ENCODE measurements at regions not wholly inside any gene's neighbourhood (a gene's known extent, or its start where the extent isn't known, plus 50 kb on each side); places are given as distances from the start of the nearest gene placed in this dataset.

DNA sequence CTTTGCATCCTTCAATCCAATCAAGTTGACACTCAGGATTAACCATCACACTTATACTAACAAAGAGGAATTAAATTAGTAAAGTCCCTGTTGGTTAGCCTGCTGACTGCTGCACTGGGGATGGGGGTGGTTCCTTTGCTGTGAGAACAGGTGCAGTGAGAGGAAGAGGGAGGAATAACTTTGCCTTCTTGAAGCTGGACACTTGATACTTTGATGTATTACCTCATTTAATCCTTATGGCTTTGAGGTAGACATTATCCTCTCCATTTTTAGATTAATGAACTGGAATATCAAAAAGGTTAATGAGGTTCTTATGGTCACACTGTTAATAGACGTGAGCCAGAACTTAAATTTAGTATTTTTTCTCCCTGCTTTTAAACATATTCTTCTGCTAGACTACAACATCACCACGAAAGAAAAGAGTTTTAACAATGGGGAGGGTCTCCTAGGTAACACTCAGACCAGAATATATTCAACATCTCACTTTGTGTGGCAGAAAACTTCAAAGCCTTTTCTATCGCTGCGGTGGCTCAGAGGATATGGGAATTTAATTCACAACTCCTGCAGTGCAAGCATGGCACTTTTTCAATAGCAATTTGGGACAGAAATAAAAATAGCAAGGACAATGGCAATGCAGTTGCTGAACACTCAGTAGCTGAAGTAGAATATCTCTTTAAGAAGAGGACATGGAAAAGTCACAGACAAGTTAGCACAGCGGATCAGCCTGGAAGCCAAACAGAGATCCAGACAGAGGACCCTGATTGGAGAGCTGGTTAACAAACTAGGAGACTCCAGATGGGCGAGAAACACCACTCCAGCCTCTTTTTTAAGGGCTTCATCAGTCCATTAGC, 68.8 kb upstream of the DNAH14 start:
- Histone ChIP-seq H3K79me2 (ENCODE audit: low read depth) (no peaks in the 10 kb centered on the region), H2AFZ (no peak overlapping the region), H3K27ac (no peak overlapping the region), H3K4me3 (no peak overlapping the region), H3K9me2 (ENCODE audit: insufficient read depth) (no peaks in the 10 kb centered on the region; the same call in 1 of the 2 replicates), H3K27me3 (ENCODE audit: insufficient read depth, low read depth) (no peaks in the 10 kb centered on the region), H3K36me3 (ENCODE audit: low read depth) (no peaks in the 10 kb centered on the region), H3K4me2 (no peak overlapping the region), H3F3A (ENCODE audit: insufficient read depth, low read depth) (no peaks in the 10 kb centered on the region), H3K9me3 (ENCODE audit: insufficient read depth, low read depth) (peaks cover 3% of the 10 kb centered on the region; the same call in 1 of the 2 replicates), H3K4me1 (replicated peaks; ENCODE audit: insufficient read depth) (no peaks in the 10 kb centered on the region), H4K20me1 (ENCODE audit: insufficient read depth) (no peaks in the 10 kb centered on the region)
- ChIA-PET POLR2A (ENCODE audit: unreplicated experiment) (no interaction called here), CTCF (interaction anchor here (0.6 kb wide), 1 partner anchor 362 kb away, joined by 3 read pairs; no protein-coding TSS in a partner anchor)
- BruUV-seq (replicated peaks), result no TSS peak
- intact Hi-C loops (cut with micrococcal nuclease; ENCODE audit: unreplicated experiment), result no loop called here
- TF ChIP-seq, protein P1, sequence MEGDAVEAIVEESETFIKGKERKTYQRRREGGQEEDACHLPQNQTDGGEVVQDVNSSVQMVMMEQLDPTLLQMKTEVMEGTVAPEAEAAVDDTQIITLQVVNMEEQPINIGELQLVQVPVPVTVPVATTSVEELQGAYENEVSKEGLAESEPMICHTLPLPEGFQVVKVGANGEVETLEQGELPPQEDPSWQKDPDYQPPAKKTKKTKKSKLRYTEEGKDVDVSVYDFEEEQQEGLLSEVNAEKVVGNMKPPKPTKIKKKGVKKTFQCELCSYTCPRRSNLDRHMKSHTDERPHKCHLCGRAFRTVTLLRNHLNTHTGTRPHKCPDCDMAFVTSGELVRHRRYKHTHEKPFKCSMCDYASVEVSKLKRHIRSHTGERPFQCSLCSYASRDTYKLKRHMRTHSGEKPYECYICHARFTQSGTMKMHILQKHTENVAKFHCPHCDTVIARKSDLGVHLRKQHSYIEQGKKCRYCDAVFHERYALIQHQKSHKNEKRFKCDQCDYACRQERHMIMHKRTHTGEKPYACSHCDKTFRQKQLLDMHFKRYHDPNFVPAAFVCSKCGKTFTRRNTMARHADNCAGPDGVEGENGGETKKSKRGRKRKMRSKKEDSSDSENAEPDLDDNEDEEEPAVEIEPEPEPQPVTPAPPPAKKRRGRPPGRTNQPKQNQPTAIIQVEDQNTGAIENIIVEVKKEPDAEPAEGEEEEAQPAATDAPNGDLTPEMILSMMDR (conservative IDR thresholded peaks at IDR 0.05), result no peak
- no peak for TF ChIP-seq EZH2 (IDR thresholded peaks at IDR 0.05; ENCODE audit: low read depth)
- no peak for DNase-seq

DNA sequence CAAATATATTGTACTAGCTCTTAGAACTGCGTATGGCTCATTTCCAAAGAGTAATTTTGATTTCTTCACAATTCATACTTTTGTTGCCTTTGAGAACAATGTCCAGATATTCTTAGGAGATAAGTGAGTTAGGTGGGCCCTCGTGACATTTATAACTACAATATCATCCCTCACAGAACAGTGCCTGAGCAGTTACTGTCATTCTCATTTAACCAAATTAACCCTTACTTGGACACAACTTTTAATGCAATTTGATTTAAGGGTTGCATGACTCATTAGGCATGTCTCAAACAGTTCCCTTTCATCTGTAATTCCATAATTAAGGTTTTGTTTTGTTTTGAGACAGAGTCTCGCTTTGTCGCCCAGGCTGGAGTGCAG, 68.1 kb upstream of the DNAH14 start:
- Histone ChIP-seq H4K20me1 (ENCODE audit: insufficient read depth) (no peaks in the 10 kb centered on the region), H3K27me3 (ENCODE audit: insufficient read depth, low read depth) (no peaks in the 10 kb centered on the region), H3K27ac (no peak overlapping the region), H3K9me2 (ENCODE audit: insufficient read depth) (no peaks in the 10 kb centered on the region; the same call in 1 of the 2 replicates), H3K4me3 (no peak overlapping the region), H3K36me3 (ENCODE audit: low read depth) (no peaks in the 10 kb centered on the region), H2AFZ (no peak overlapping the region), H3K79me2 (ENCODE audit: low read depth) (no peaks in the 10 kb centered on the region), H3K9me3 (ENCODE audit: insufficient read depth, low read depth) (peaks cover 5% of the 10 kb centered on the region; the same call in 1 of the 2 replicates), H3K4me1 (replicated peaks; ENCODE audit: insufficient read depth) (no peaks in the 10 kb centered on the region), H3K4me2 (no peak overlapping the region), H3F3A (ENCODE audit: insufficient read depth, low read depth) (no peaks in the 10 kb centered on the region)
- TF ChIP-seq, protein P1 (conservative IDR thresholded peaks at IDR 0.05), result no peak
- TF ChIP-seq EZH2 (IDR thresholded peaks at IDR 0.05; ENCODE audit: low read depth), result no peak
- ChIA-PET CTCF (interaction anchor here (0.6 kb wide), 1 partner anchor 363 kb away, joined by 3 read pairs; no protein-coding TSS in a partner anchor), POLR2A (ENCODE audit: unreplicated experiment) (interaction anchor here (0.6 kb wide), 1 partner anchor 229 kb away, joined by 3 read pairs; no protein-coding TSS in a partner anchor)
- intact Hi-C loops (cut with micrococcal nuclease; ENCODE audit: unreplicated experiment), result no loop called here
- no TSS peak for BruUV-seq (replicated peaks)
- DNase-seq, result no peak

DNA sequence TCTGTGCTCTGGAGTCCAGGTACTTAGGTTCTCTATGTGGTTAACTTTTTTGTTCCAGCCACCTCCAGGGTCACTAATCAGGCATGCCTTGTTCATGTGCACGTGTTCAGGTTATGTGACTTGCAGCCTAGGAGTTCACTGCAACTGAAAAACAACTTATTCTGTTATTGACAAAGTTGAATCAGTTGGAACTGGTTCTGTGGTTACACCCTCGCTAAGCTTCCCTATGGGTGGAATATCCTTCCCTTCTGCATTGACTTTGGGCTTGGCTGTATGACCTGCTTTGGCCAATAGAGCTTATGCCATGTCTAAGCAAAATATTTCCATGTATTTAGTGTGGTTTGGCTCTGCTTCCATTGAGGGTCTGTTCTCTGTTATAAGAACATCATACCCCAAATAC, 66.0 kb upstream of the DNAH14 start:
- POLR2A ChIA-PET (ENCODE audit: unreplicated experiment), result interaction anchor here (0.7 kb wide), 1 partner anchor 10 kb away, joined by 4 read pairs; no protein-coding TSS in a partner anchor
- Histone ChIP-seq H3K79me2 (ENCODE audit: low read depth) (no peaks in the 10 kb centered on the region), H3K4me2 (no peak overlapping the region), H3K4me1 (replicated peaks; ENCODE audit: insufficient read depth) (no peaks in the 10 kb centered on the region), H3K27ac (no peak overlapping the region), H2AFZ (no peak overlapping the region), H3K9me3 (ENCODE audit: insufficient read depth, low read depth) (peaks cover 5% of the 10 kb centered on the region; the same call in 1 of the 2 replicates), H3K36me3 (ENCODE audit: low read depth) (no peaks in the 10 kb centered on the region), H3F3A (ENCODE audit: insufficient read depth, low read depth) (no peaks in the 10 kb centered on the region), H4K20me1 (ENCODE audit: insufficient read depth) (no peaks in the 10 kb centered on the region), H3K27me3 (ENCODE audit: insufficient read depth, low read depth) (no peaks in the 10 kb centered on the region), H3K9me2 (ENCODE audit: insufficient read depth) (no peaks in the 10 kb centered on the region), H3K4me3 (no peak overlapping the region)
- TF ChIP-seq, protein P1 (conservative IDR thresholded peaks at IDR 0.05), result no peak
- TF ChIP-seq EZH2 (IDR thresholded peaks at IDR 0.05; ENCODE audit: low read depth), result no peak
- CTCF ChIA-PET, result no interaction called here
- no TSS peak for BruUV-seq (replicated peaks)
- no peak for DNase-seq
- intact Hi-C loops (cut with micrococcal nuclease; ENCODE audit: unreplicated experiment), result no loop called here
